NCI-H748 (cell line): ENCODE measurements at regions not wholly inside any gene's neighbourhood (a gene's known extent, or its start where the extent isn't known, plus 50 kb on each side); places are given as distances from the start of the nearest gene placed in this dataset.

Experiments
- DNase-seq: peaks from one replicate; lab custom pipeline; 2025; ENCODE audit not compliant: unreplicated experiment; lab: John Stamatoyannopoulos, UW

DNA sequence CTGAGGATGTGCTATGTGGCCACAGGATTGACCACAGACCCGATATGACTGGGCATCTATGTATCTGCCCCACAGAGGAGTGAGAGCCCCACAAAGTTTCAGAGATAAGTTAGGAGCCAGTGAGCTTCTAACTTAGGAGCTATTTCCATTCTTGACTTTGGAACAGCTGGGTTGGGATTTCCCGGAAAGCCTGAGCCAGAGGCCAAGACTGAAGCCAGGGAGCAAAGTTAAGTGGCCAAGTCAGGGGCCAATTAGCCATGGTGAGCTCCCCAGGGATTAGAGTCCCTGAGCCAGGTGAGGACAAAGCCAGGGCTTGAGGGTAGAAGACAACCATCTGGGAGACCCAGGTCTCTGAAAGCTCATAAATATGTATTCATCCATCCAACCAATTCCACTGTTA lies 143.6 kb downstream of the MAFB start:
- no peak for DNase-seq

DNA sequence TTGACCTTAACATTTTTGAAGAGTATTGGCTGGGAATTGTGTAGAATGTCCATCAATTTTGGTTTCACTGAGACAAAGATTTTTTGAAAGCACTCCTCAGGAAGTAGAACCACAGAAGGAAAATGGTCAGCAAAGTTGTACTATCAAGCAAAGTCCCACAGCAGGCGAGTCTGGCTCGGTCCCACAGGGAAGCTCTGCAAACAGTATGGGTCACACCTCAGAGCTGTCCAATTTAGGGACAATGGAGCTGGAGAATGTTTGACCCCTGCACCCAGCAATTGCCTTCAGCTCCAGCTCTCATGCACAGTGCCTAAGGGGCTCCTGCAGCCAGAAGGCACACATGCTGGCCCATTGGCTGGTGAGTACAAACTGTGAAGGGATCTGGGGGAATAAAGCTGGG lies 147.0 kb downstream of the MAFB start:
- DNase-seq = no peak

DNA sequence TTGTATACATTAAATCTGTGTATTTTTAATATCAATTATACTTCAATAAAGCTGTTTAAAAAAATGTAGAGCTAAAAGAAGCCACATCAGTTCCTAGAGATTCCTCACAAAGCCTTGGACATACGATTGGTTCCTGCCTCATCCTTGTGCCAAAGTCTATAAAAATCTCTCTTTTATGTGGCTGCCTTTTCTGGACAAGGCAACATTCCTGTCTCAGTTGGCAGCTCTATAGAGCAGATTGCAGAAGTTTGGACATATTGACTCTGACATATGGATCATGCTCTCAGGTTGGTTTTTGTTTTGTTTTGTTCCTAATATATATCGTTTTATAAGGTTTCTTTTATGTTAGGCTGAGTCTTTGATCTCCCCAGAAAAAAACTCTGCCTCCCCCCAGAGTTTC lies 148.9 kb downstream of the MAFB start:
- no peak for DNase-seq

DNA sequence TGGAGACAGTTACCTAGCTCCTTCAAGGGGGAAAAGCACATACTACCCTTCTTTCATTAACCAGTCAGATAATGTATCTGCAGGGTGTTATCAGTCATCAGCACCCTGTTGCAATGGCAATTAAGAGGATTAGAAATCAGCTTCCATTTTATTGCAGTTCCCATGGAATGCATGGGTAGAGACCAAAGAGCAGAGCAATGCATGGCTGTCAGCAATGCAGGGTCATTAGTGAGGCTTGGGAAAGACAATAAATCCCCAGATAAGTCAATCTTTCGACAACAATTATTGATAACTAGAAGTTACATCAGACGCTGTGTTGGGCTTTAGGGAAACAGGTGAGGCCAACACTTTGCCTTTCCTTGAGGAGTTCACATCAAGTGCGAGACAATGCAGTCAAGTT lies 150.9 kb downstream of the MAFB start:
- no peak for DNase-seq

DNA sequence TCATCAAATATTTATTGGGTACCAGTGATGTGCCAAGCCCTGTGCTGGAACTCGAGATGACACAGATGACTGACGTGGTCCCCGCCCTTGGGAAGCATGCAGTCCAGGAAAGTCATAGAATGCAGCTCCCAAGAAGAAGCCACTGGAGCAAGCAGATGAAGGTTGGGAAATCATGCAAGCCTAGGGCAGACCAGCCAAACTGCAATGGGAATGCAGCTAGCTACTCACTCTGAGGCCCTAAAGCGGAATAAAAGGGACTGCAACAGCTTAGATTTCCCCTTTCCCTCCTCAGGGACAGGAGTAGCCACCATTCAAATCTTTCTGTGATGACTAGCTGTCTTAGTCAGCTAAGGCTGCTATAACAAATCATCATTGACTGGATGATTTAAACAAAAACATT lies 152.2 kb downstream of the MAFB start:
- no peak for DNase-seq

DNA sequence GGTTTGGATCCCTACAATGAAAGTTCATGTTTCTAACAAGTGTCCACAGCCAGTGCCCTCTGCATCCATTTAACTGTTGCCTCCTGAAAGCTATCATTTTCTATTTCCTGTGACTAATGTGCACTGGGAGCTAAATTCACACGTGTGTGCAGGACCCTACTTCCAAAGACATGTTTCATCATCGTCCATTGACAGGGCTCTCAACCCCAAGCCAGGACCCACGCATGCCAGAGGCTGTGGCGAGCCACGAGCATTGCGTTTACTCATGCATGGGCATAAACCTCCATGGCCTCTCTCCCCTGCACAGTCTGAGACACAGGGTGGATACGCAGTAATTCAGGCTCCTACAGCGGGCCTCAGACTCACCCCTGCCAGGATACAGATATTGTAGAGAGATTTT lies 153.2 kb downstream of the MAFB start:
- DNase-seq = no peak

DNA sequence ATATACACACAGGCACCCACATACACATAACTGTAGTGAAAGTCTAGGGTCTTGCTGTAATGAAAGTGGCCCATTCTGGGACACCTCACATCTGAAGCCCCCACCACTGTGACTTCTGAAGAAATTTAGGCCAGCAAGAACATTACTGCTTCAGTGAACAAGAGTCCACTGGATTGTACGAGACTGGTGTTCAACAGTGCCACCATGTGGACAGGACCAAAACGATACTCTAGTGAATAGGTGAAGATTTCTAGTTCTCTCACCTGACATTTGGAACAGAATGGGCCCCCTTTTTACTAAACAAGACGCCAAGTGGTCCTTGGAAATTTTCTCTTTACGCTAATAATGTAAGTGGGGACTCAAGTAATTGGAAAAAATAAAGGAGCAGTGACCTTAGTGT lies 156.9 kb downstream of the MAFB start:
- DNase-seq = peak; percentile 43

DNA sequence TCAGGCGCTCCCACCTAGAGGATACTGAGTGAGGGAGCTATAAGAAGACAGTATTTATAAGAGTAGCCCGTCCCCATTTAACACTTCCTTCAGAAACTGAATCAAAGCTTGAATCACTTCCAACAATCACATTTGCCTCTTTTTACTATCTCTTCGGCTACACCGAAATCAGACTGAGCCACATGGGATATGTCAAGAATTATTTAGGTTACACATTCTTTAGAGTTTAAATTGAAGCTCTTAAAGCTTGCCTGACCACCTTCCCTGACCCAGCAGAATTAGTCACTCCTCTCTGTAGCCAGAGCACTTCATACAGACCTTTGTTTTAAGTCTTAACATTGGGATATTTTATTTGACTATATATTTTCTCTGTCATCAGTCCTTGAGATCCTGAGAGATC lies 163.7 kb downstream of the MAFB start:
- DNase-seq = no peak

DNA sequence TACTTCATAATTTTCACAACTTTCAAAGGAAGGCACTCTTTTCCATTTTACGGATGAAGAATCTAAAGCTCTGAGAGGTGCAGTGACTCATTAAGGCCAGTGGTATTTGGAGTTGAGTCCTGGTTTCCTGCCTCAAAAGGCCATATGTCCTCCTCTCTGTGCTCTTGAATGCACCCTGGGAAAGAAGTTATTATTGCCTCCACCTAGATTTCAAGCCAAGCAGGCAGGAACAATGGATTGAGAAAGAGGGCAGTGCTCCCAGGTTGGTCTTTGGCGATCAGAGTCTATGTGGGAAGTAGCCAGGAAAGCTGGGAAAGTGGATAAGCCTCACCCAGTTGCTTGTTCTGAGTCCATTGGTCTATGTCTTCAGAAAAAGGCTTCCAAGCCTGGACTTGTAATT lies 165.0 kb downstream of the MAFB start:
- no peak for DNase-seq

DNA sequence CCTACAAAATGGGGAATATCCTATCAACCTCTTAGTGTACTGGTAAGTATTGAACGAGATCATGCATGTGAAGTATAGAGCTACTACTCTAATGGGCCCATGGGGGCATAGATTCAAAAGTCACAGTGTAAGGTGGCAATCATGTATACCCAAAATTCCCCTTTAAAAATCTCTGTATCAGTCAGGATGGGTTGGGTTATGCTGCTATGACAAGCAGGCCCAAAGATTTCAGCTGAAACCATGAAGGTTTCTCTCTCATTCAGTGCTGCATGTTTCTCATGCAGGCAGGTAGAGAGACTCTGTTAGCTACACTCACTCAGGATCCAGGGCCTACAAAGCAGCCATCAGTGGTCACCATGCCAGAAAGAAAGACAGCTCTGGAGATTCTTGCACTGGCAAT lies 166.6 kb downstream of the MAFB start:
- DNase-seq = no peak

DNA sequence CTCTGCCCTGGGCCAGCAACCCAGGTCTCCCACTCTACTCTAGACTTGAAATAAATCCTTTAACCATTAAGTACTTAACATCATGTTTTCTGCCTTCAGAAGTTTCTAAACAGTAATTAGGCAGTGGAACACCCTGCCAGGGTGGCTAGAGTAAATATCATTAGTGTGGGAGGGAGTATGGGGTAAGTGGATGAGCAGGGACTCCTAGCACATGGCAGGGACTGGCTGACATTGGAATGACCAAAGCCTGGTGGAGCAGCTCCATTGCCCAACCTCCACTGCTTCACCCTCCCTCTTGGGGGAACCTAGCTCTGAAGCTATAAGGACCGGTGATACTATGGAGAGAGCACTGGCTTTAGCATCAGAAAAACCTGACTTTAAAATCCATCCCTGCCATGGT lies 167.1 kb downstream of the MAFB start:
- peak; percentile 7 for DNase-seq

DNA sequence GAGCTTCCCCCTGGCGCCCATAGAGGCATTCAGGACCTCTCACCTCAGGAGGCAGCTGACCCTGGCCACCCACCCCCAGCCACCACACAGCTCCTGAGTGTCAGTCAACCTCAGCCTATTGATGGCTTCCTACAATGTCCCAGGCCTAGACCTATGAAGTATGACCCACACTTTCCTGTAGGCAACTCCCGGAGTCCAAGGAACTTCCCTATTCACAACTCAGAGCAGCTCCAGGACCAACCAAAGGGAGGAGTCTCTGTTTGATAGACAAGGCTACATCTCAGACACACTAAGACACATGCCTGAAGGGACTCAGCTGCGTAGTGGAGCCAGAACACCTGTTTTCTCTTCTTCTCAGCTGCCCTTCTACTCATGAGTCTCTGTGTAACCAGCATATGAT lies 169.1 kb downstream of the MAFB start:
- DNase-seq = no peak

DNA sequence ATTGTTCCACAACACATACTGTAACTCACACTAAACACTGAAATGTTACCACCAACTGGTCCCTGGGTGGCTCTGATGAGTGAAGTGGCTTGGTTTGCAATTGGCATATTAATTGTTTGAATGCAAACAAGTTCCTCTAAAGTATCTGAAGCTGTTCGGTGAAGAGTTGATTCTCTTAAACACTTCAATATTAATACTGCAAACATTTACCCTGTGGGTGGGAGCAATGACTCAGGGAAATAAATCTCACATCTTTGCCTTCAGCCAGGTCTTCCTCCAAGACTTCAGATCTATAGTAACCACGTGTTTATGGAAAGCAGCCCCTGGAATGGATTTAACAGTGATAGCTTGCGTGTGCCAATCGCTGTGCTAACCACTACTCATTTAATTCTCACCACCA lies 176.0 kb downstream of the MAFB start:
- no peak for DNase-seq

DNA sequence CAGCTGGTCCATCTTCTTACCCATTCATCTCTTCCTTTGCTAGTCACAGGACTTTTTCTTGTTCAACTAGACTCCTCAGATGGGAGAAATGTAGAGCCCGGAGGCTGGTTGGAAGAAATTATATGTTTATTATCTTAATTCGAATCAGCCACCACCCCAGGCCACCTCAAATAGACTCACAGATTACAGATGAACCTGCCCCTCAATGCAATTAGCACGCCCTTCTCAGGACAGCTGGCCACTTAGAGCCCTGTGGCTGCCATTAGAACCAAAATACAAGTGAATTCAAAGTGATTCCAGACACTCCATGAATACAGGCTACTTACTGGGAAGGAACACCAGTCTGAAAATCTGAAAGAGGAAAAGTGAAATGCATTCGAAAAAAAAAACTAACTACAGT lies 176.4 kb downstream of the MAFB start:
- no peak for DNase-seq

DNA sequence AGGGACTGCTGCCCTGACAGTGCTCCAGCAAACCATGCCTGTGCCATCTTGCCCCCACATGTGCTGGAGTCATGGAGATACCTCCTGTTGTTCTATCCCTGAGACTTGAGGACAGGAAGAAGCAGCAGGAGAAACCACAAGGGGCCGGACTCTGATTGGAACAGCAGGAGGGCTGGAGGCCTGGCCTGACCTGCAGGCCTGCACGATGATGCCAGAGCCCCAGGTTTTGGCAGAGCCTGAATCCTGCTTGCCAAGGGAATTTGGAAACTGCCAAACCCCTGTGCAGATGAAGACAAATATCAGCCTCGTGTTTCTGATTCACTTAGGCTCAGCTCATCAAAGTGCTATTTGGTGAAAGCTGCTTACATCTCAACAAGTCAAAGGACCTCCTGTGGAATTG lies 177.6 kb downstream of the MAFB start:
- no peak for DNase-seq

DNA sequence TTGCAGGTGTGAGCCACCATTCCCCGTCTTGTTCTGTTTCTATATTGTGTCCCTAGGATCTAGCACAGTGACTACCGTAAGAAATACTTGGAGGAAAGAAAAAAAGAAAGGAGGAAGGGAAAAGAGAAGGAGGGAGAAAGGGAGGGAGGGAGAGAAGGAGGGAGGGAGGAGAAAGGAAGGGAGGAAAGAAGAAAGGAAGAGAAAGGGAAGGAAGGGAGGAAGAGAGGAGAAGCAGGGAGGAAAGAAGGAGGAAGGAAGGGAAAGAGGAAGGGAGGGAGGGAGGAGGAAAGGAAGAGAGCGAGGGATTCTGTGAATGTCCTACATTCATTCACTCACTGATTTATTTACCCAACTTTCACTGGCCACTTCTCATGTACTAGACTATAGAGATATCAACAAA lies 178.4 kb downstream of the MAFB start:
- no peak for DNase-seq

DNA sequence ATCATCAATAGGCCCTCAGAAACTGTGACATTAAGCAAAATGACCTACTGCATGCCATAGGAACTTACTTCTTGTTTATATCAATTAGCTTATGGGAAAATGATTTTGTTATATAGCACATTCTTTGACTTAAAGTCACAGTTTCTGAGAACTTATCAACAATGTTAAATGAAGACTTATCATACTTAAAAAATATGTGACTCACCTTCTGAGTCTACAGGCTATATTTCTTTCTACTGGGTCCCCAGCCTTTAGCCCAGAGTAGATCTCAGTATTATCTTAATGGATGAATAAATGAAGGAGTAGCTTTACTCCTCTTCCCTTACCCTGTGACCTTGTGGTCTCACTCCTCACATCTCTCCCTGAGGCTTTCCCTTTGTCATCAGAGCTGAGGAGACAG lies 180.2 kb downstream of the MAFB start:
- no peak for DNase-seq

DNA sequence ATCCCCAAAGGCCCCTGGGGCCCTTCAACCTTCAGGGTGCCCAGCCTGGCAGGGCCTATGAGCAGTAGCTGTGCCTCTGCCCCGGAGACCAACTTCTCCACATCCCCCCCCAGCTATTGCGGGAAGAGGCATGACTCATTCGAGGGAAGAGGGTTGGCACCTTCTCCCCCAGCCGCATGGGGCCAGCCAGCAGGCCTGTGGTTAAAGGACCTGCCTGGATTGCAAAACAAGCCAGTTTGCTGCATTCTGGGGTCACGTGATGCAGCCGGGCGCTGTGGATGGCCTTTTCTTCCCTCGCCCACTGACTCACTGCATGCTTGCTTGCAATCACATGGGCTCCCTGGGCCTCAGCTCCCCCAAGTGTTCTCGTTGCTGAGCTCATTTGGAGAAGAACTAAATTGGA lies 182.5 kb downstream of the MAFB start:
- no peak for DNase-seq

DNA sequence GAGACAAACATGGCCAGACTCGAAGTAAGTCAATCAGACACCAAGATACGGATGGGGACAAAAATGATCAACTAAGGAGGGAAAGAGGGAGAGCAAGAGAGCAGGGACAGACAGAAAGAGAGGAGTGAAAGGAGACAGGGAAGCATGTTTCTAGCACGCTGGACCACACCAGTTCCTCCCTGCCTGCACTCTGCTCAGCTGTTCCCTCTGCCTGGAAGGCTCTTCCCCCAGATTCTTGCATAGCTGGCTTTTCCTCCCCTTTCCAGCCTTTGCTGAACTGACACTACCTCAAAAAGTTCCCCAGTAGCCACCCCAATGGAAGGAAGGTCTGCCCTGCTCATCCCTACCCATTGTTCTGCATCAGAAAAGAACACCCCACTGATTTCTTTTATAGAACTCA lies 185.9 kb downstream of the MAFB start:
- no peak for DNase-seq

DNA sequence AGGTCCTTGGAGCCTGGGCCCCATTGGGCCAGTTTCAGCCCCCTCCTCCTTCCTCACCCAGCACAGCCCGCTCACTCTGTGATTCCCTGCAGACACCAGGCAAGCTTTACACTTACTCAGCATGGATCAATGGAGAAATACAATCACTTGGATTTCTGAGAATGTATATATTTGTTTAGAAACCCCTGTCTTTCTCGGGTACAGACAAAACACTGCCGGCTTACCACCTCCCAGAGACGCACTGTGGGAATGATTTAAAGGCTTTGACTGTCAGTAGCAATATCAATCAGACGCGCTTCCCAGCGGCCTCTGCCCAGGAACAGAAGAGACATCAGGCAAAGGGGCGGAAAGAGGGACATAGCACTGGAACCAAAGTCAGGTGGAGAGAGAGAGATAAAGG lies 186.5 kb downstream of the MAFB start:
- no peak for DNase-seq

DNA sequence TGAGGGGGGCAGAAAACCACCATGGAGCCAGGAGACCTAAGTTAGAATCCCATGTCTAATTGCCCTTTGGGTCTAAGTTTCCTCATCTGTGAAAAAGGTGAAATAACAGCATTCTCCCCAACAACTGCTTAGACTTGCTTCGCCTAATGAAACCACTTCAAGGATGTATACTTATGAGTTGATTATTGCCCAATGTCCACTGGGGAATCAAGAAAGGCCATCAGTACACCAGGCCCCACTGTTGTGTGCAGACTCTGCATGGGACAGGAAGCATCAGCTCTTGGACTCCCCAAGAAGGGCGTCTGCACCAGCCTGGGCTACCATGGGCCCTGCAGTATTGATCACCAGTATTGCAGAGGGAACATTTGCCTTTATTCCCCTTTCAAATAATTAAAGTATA lies 189.6 kb downstream of the MAFB start:
- DNase-seq = no peak

DNA sequence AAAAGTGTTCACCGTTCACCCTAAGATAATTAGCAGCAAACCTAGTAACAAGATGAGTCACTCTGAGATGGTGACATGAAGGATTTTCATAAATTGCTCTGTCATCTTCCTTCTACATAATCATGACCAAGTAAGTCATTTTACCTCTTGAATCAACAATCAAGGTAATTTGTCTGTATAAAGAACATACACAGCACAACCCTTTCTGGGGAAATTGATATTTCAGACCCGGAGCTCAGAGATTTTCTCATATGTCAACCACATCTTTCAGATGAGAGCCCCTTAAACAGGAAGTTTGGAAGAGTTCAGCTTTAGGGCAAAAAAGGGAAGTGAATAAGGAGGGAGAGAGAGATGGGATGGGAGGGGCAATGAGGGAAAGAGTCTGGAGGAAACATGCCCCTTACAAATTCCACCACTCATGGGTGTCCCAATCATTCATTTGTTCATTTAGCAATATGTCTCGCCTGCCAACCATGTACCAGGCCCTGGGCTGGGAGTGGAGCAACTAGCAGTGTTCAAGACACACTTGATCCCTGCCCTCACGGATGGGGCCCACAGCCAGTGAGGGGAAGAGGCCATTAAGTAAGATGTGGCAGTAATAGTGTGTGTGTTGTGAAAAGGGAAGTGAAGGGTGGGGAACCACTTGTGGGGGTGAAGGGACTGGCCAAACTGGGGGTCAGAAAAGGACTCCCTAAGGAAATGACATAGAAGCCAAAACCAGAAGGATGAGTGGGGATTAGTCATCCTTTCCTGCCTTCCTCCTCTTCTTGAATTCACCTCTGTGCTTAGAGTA lies 190.9 kb downstream of the MAFB start:
- no peak for DNase-seq

DNA sequence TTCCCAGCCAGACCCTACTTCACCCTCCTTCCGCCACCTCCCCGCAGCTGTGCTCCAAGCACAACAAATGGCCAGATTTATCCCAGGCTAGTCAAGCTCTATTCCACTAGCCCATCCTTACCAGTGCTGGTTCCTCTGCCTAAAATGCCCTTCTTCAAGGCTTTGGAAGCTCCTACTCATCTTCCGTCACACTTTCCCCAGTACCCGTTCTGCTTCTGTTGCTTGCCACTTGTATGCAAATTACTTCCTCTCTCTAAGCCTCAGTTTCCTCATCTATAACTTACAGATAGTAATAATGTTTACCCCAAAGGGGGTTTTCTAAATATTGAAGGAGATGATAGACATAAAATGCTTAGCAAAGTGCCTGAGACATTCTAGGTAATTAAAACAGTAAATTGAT lies 193.1 kb downstream of the MAFB start:
- no peak for DNase-seq

DNA sequence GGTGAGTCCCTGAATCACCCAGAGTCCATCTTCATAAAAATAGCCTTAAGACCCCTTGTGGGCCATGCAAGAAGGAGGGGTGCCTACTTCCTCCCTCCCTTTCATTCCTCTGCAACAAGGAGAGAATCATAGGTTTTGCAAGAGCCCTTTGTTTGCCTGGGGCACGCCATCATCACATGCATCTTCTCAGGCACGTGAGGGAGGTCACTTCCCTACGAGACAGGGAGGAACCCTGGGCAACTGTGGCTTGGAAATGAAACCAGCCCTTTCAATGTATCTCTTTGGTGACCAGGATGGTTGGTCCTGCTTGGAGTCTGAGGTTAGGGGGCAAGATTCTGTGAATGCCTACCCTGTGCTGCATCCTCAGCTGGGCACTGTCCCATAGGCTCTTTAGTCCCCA lies 194.8 kb downstream of the MAFB start:
- no peak for DNase-seq
